NT2/D1 (cell line): ENCODE measurements at regions not wholly inside any gene's neighbourhood (a gene's known extent, or its start where the extent isn't known, plus 50 kb on each side); places are given as distances from the start of the nearest gene placed in this dataset.

Experiments used
- DNase-seq: peaks from one replicate; pipeline ENCODE4 v3.0.0-alpha.2; 2011; ENCODE audit warnings: low read depth, low spot score
- H3K27me3 ChIP-seq: 2 replicates; pipeline ENCODE4 v1.6.0; 2011; ENCODE audit warnings: mild to moderate bottlenecking; ENCODE audit not compliant: insufficient read length, insufficient read depth
- H3K36me3 ChIP-seq: 2 replicates; pipeline ENCODE4 v1.6.1; 2011; ENCODE audit warnings: mild to moderate bottlenecking, low read length, mixed read lengths; ENCODE audit not compliant: insufficient read depth, insufficient read length
- H3K4me1 ChIP-seq: 2 replicates; pipeline ENCODE4 v1.5.1; 2011; ENCODE audit not compliant: insufficient read depth, insufficient read length
- H3K4me3 ChIP-seq: 2 replicates; pipeline ENCODE4 v1.5.1; 2011; ENCODE audit warnings: low read depth; ENCODE audit not compliant: insufficient read length
- H3K9ac ChIP-seq: 2 replicates; pipeline ENCODE4 v1.6.0; 2011; ENCODE audit warnings: low read depth; ENCODE audit not compliant: insufficient read length
- H3K9me3 ChIP-seq: 2 replicates; pipeline ENCODE4 v1.5.1; 2011; ENCODE audit warnings: mild to moderate bottlenecking, low read length; ENCODE audit not compliant: insufficient read depth
- SUZ12 ChIP-seq: IDR thresholded peaks from 2 replicates; pipeline ENCODE4 v1.6.1; 2011; ENCODE audit not compliant: insufficient read length, insufficient read depth; ENCODE audit errors: extremely low read depth
- YY1 ChIP-seq: IDR thresholded peaks from 2 replicates; pipeline ENCODE4 v1.6.1; 2011; ENCODE audit not compliant: insufficient read length, insufficient read depth
- ZNF274 ChIP-seq: IDR thresholded peaks from 2 replicates; pipeline ENCODE4 v1.6.1; 2011; ENCODE audit warnings: mild to moderate bottlenecking, low read depth, low read length

DNA sequence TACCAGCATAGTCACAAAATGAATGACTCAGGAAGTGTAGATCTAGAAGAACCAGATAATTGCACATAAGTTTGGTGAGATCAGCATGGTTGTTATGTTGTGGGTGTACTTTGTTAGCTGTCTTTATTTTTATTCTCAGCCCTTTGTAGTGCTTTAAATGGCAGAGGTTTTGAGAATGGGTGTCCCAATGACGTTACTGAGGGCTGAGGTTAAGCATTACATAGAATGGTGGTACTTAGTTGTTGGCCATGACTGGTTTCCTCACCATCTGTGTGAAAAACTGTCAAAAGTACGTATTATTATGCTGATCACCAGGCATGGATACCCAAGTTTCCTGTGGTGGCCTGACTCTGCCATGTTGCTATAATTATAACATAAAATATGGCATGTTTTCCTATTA, 165.8 kb downstream of the UBE2E3 start:
- Histone ChIP-seq H3K36me3 (no peaks in the 10 kb centered on the region), H3K27me3 (no peaks in the 10 kb centered on the region), H3K4me1 (no peaks in the 10 kb centered on the region), H3K4me3 (no peak overlapping the region), H3K9ac (no peak overlapping the region), H3K9me3 (no peaks in the 10 kb centered on the region; the same call in 1 of the 2 replicates)
- DNase-seq: no peak
- TF ChIP-seq YY1 (no peak), SUZ12 (no peak), ZNF274 (no peak)

- no peak for TF ChIP-seq ZNF274
- no peak for TF ChIP-seq SUZ12
- TF ChIP-seq YY1: no peak
- Histone ChIP-seq H3K4me1 (no peaks in the 10 kb centered on the region), H3K27me3 (no peaks in the 10 kb centered on the region), H3K36me3 (no peaks in the 10 kb centered on the region), H3K9ac (no peak overlapping the region), H3K4me3 (no peak overlapping the region), H3K9me3 (no peaks in the 10 kb centered on the region; the same call in 1 of the 2 replicates)
- no peak for DNase-seq
These were observed 168.7 kb downstream of the UBE2E3 start for GRCh38 chr2:181149056-181149455.

- TF ChIP-seq ZNF274: no peak
- TF ChIP-seq SUZ12: no peak
- no peak for TF ChIP-seq YY1
- Histone ChIP-seq H3K4me1 (no peaks in the 10 kb centered on the region), H3K9me3 (peaks cover 14% of the 10 kb centered on the region)
These were observed 171.8 kb downstream of the UBE2E3 start for GRCh38 chr2:181152226-181152625.

DNA sequence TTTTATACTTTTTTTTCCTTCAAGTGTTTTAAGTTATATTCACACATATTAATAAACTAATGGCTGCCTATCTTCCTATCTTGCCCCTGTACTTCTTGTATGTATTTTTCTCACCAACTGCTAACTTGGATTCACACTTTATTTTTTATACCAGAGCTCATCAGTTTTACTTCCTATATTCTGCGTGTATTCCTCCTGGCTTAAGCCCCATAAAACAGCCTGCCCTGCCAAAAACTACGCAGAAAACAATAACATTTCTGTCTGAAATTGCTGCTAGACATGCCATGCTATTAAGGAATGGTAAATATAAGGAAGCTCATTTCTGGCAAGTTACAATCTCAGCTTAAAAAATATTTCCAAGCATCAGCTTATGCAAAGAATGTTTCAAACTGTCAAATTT, 172.3 kb downstream of the UBE2E3 start:
- Histone ChIP-seq H3K9me3 (peaks cover 14% of the 10 kb centered on the region), H3K4me3 (no peak overlapping the region), H3K4me1 (no peaks in the 10 kb centered on the region), H3K27me3 (no peaks in the 10 kb centered on the region), H3K9ac (no peak overlapping the region), H3K36me3 (no peaks in the 10 kb centered on the region)
- TF ChIP-seq YY1 (no peak), ZNF274 (no peak), SUZ12 (no peak)
- DNase-seq: no peak

More at GRCh38 chr2:181152226-181152625, 171.8 kb downstream of the UBE2E3 start:
- Histone ChIP-seq H3K36me3 (no peaks in the 10 kb centered on the region), H3K27me3 (no peaks in the 10 kb centered on the region), H3K9ac (no peak overlapping the region), H3K4me3 (no peak overlapping the region)
- no peak for DNase-seq

GRCh38 chr2:181153886-181154285, 173.5 kb downstream of the UBE2E3 start:
- Histone ChIP-seq H3K9ac (no peak overlapping the region), H3K27me3 (no peaks in the 10 kb centered on the region), H3K36me3 (no peaks in the 10 kb centered on the region), H3K4me1 (no peaks in the 10 kb centered on the region), H3K4me3 (no peak overlapping the region), H3K9me3 (peaks cover 14% of the 10 kb centered on the region)
- TF ChIP-seq SUZ12 (no peak), ZNF274 (no peak), YY1 (no peak)
- DNase-seq: no peak

DNA sequence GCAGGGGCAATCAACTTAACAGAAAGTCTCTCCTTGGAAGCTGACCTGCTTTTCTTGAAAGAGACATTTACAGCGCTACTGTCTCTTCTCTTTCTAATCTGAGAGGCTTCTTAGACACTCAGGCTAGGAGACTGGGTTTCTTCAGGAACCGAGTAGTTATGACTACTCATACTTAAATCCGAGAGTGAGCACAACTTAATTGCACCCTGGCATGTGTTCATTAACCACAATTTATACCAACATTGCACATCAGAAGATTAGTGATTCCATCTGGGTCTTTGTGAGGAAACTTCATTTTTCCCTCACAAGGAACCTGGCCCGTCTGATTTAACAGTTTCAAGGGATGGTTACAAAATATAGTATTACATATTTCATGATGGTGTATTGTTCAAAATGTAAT, 176.9 kb downstream of the UBE2E3 start:
- TF ChIP-seq ZNF274 (no peak), SUZ12 (no peak), YY1 (no peak)
- Histone ChIP-seq H3K4me3 (no peak overlapping the region), H3K9ac (no peak overlapping the region), H3K4me1 (no peaks in the 10 kb centered on the region), H3K27me3 (no peaks in the 10 kb centered on the region), H3K36me3 (no peaks in the 10 kb centered on the region), H3K9me3 (peaks cover 14% of the 10 kb centered on the region)
- no peak for DNase-seq

DNA sequence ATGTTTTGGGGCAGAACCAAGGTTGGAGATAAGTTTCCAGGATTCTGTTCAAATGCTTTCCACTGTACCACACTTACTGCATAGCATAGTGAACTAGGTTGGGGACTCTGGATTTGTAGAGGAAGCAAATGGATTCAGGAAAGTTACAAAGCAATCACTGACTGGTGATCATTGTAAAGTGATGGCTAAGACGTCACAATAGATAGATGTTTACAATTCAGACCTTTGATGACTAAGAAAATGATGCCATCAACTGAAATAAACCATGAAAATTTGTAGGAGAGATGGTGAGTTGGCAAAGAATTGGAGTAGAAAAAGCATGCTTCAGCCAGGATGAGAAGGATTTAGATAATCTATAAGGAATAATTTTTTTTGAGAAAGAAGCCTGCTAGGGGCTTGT, 178.0 kb downstream of the UBE2E3 start:
- no peaks in the 10 kb centered on the region for H3K36me3 ChIP-seq
- peaks cover 14% of the 10 kb centered on the region for H3K9me3 ChIP-seq
- H3K4me3 ChIP-seq: no peak overlapping the region
- no peak for DNase-seq
- no peak for TF ChIP-seq ZNF274
- no peak for TF ChIP-seq YY1
- no peak for TF ChIP-seq SUZ12
- H3K9ac ChIP-seq: no peak overlapping the region
- no peaks in the 10 kb centered on the region for H3K4me1 ChIP-seq
- H3K27me3 ChIP-seq: no peaks in the 10 kb centered on the region
